C4-2B (cell line): ENCODE measurements at regions not wholly inside any gene's neighbourhood (a gene's known extent, or its start where the extent isn't known, plus 50 kb on each side); places are given as distances from the start of the nearest gene placed in this dataset.

Experiments used
- H3K27ac ChIP-seq: fragments of 450-650 bp; 2 replicates; pipeline ENCODE4 v1.5.1; 2017
- CTCF ChIP-seq: fragments of 450-650 bp; conservative IDR thresholded peaks from 2 replicates; pipeline ENCODE4 v1.5.1; 2017; ENCODE audit warnings: mild to moderate bottlenecking
- ZFX ChIP-seq: fragments of 450-650 bp; IDR thresholded peaks from 2 replicates; pipeline ENCODE4 v1.6.1; 2017

GRCh38 chrX:4930426-4930825 lies 1217.0 kb upstream of the PRKX start:
- no peak overlapping the region for H3K27ac ChIP-seq
- TF ChIP-seq ZFX = no peak
- TF ChIP-seq CTCF = no peak

- H3K27ac ChIP-seq = no peak overlapping the region
- no peak for TF ChIP-seq CTCF
- no peak for TF ChIP-seq ZFX
Measured at GRCh38 chrX:4925911-4926310, 1212.5 kb upstream of the PRKX start.

- no peak overlapping the region for H3K27ac ChIP-seq
- TF ChIP-seq CTCF = no peak
- TF ChIP-seq ZFX = no peak
Measured at GRCh38 chrX:4909348-4909747, 1195.9 kb upstream of the PRKX start.

GRCh38 chrX:4905576-4905975 lies 1192.1 kb upstream of the PRKX start:
- no peak overlapping the region for H3K27ac ChIP-seq
- TF ChIP-seq ZFX (no peak), CTCF (no peak)

- H3K27ac ChIP-seq = no peak overlapping the region
- TF ChIP-seq ZFX (no peak), CTCF (no peak)
Measured at GRCh38 chrX:4881277-4881676, 1167.8 kb upstream of the PRKX start.

GRCh38 chrX:4878640-4879039 lies 1165.2 kb upstream of the PRKX start:
- TF ChIP-seq ZFX = no peak
- TF ChIP-seq CTCF = no peak
- H3K27ac ChIP-seq = no peak overlapping the region

GRCh38 chrX:4876268-4876667 lies 1162.8 kb upstream of the PRKX start:
- no peak overlapping the region for H3K27ac ChIP-seq

More at GRCh38 chrX:4876268-4876667, 1162.8 kb upstream of the PRKX start:
- TF ChIP-seq ZFX (no peak), CTCF (no peak)
